ENCODE measurements at regions not wholly inside any gene's neighbourhood (a gene's known extent, or its start where the extent isn't known, plus 50 kb on each side); places are given as distances from the start of the nearest gene placed in this dataset.

- DNase-seq (ENCODE audit: low read depth in 2 of 2): peak; percentile 85 to 87
Measured at GRCh38 chr7:18408461-18408860, 87.1 kb upstream of the HDAC9 start.

GRCh38 chr7:18408868-18409267 is 86.7 kb upstream of the HDAC9 start:
- DNase-seq (ENCODE audit: low read depth in 2 of 2): no peak

GRCh38 chr7:18413447-18413846 is 82.1 kb upstream of the HDAC9 start:
- no peak for DNase-seq (ENCODE audit: low read depth in 2 of 2)

- DNase-seq (ENCODE audit: low read depth in 2 of 2): no peak
Measured at GRCh38 chr7:18414885-18415284, 80.7 kb upstream of the HDAC9 start.

- DNase-seq (ENCODE audit: low read depth in 2 of 2): no peak
Measured at GRCh38 chr7:18416988-18417387, 78.6 kb upstream of the HDAC9 start.

GRCh38 chr7:18419456-18419855 is 76.1 kb upstream of the HDAC9 start:
- DNase-seq (ENCODE audit: low read depth in 2 of 2): peak; percentile 54 to 61

GRCh38 chr7:18420108-18420507 is 75.4 kb upstream of the HDAC9 start:
- DNase-seq (ENCODE audit: low read depth in 2 of 2): no peak

GRCh38 chr7:18420748-18421147 is 74.8 kb upstream of the HDAC9 start:
- no peak for DNase-seq (ENCODE audit: low read depth in 2 of 2)

GRCh38 chr7:18421297-18422002 is 74.1 kb upstream of the HDAC9 start:
- DNase-seq (ENCODE audit: low read depth in 2 of 2): no peak

- no peak for DNase-seq (ENCODE audit: low read depth in 2 of 2)
Measured at GRCh38 chr7:18425227-18425626, 70.3 kb upstream of the HDAC9 start.

- DNase-seq (ENCODE audit: low read depth in 2 of 2): no peak
Measured at GRCh38 chr7:18425838-18426445, 69.6 kb upstream of the HDAC9 start.

- peak; percentile 78 to 79 for DNase-seq (ENCODE audit: low read depth in 2 of 2)
Measured at GRCh38 chr7:18426564-18427226, 68.9 kb upstream of the HDAC9 start.

- DNase-seq (ENCODE audit: low read depth in 2 of 2): peak; percentile 68 to 70
Measured at GRCh38 chr7:18429547-18429946, 66.0 kb upstream of the HDAC9 start.

- DNase-seq (ENCODE audit: low read depth in 2 of 2): no peak
Measured at GRCh38 chr7:18430810-18431209, 64.7 kb upstream of the HDAC9 start.

- DNase-seq (ENCODE audit: low read depth in 2 of 2): no peak
Measured at GRCh38 chr7:18434171-18434570, 61.4 kb upstream of the HDAC9 start.

GRCh38 chr7:18437101-18437500 is 58.4 kb upstream of the HDAC9 start:
- no peak for DNase-seq (ENCODE audit: low read depth in 2 of 2)

GRCh38 chr7:18440934-18441333 is 54.6 kb upstream of the HDAC9 start:
- no peak for DNase-seq (ENCODE audit: low read depth in 2 of 2)

GRCh38 chr7:18444826-18445225 is 50.7 kb upstream of the HDAC9 start:
- no peak for DNase-seq (ENCODE audit: low read depth in 2 of 2)

GRCh38 chr7:18445483-18445882 is 50.1 kb upstream of the HDAC9 start:
- no peak for DNase-seq (ENCODE audit: low read depth in 2 of 2)
